Left ventricle myocardium inferior (tissue), 1 donor: ENCODE measurements at regions not wholly inside any gene's neighbourhood (a gene's known extent, or its start where the extent isn't known, plus 50 kb on each side); places are given as distances from the start of the nearest gene placed in this dataset.

Source experiments
- DNase-seq: peaks from one replicate; pipeline ENCODE4 v3.0.0-alpha.2; 2020
- H3K27ac ChIP-seq: fragments of 200-600 bp; replicated peaks from 2 replicates; pipeline ENCODE4 v1.8.0; 2021
- H3K27me3 ChIP-seq: fragments of 200-600 bp; 2 replicates; pipeline ENCODE4 v1.8.0; 2021; ENCODE audit warnings: low read depth
- H3K36me3 ChIP-seq: fragments of 200-600 bp; 2 replicates; pipeline ENCODE4 v1.8.0; 2021
- H3K4me1 ChIP-seq: fragments of 200-600 bp; 2 replicates; pipeline ENCODE4 v1.8.0; 2021
- H3K4me3 ChIP-seq: fragments of 200-600 bp; 2 replicates; pipeline ENCODE4 v1.8.0; 2021; ENCODE audit warnings: mild to moderate bottlenecking, moderate library complexity
- H3K9me3 ChIP-seq: fragments of 200-600 bp; replicated peaks from 2 replicates; pipeline ENCODE4 v1.8.0; 2021
- intact Hi-C: fragments of 100-400 bp; cut with micrococcal nuclease; formaldehyde crosslinking; loops from one replicate; pipeline ENCODE4 v1.11.0; 2022
- TF ChIP-seq, protein P1 (sequence below): fragments of 200-600 bp; IDR thresholded peaks from 2 replicates; pipeline ENCODE4 v1.8.0; 2021; ENCODE audit warnings: antibody characterized with exemption, mild to moderate bottlenecking, borderline replicate concordance
- donor health status: DM: no; HTN: yes; CAD: no; lungs with severe emphysema.

DNA sequence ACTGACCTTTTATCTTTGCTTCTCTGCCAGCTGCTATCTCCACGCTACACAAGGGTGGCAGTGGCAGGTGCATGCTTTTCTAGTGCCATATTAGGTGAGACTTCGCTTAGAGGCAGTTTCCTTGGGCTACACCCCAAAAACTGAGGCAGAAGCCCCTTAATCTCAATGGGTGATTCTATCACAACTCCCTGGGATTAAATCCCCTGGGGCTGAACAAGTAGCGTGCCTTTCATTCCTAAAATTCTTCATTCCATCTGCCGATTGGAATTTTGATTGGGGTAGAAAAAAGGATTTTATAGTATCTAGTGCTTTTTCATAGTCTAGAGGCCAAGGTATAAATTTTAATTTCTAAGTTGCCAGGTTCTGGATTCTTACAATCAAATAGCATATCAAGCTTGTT is 1040.5 kb upstream of the ACVR2A start:
- Histone ChIP-seq H3K27ac (no peak overlapping the region), H3K9me3 (no peaks in the 10 kb centered on the region), H3K36me3 (no peaks in the 10 kb centered on the region), H3K4me3 (no peak overlapping the region), H3K27me3 (no peaks in the 10 kb centered on the region), H3K4me1 (no peaks in the 10 kb centered on the region)
- TF ChIP-seq, protein P1, sequence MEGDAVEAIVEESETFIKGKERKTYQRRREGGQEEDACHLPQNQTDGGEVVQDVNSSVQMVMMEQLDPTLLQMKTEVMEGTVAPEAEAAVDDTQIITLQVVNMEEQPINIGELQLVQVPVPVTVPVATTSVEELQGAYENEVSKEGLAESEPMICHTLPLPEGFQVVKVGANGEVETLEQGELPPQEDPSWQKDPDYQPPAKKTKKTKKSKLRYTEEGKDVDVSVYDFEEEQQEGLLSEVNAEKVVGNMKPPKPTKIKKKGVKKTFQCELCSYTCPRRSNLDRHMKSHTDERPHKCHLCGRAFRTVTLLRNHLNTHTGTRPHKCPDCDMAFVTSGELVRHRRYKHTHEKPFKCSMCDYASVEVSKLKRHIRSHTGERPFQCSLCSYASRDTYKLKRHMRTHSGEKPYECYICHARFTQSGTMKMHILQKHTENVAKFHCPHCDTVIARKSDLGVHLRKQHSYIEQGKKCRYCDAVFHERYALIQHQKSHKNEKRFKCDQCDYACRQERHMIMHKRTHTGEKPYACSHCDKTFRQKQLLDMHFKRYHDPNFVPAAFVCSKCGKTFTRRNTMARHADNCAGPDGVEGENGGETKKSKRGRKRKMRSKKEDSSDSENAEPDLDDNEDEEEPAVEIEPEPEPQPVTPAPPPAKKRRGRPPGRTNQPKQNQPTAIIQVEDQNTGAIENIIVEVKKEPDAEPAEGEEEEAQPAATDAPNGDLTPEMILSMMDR: no peak
- intact Hi-C loops: no loop called here
- no peak for DNase-seq

- Histone ChIP-seq H3K27me3 (no peaks in the 10 kb centered on the region), H3K27ac (no peak overlapping the region), H3K9me3 (no peaks in the 10 kb centered on the region), H3K4me3 (no peak overlapping the region), H3K4me1 (no peaks in the 10 kb centered on the region), H3K36me3 (no peaks in the 10 kb centered on the region)
- no peak for DNase-seq
- TF ChIP-seq, protein P1: no peak
- intact Hi-C loops: no loop called here
Observed at GRCh38 chr2:146801886-146802285, 1042.9 kb upstream of the ACVR2A start.

GRCh38 chr2:146786396-146786795 is 1058.4 kb upstream of the ACVR2A start:
- no peaks in the 10 kb centered on the region for H3K4me1 ChIP-seq
- TF ChIP-seq, protein P1: no peak
- no peaks in the 10 kb centered on the region for H3K36me3 ChIP-seq
- no peak overlapping the region for H3K4me3 ChIP-seq
- H3K27me3 ChIP-seq: no peaks in the 10 kb centered on the region
- no peak for DNase-seq
- H3K9me3 ChIP-seq: peaks cover 24% of the 10 kb centered on the region
- H3K27ac ChIP-seq: no peak overlapping the region
- intact Hi-C loops: no loop called here

DNA sequence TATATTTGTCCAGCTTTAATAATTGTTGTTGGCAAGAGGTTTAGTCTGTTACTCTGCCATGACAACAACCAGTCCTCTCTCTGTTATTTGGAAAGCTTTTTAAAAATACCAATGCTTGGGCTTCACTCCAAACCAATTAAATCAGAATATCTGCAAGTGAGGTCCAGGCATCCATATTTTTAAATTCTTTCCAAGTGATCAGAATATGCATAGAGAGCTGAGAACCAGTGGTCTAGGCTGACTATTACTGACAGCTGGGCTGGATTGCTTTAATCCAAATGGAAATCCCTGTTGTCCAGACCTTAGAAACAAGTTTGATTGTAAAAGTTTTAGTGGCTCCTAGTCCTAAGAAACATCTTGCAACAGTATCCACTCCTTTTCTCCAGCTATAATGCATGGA is 1059.7 kb upstream of the ACVR2A start:
- TF ChIP-seq, protein P1: no peak
- Histone ChIP-seq H3K4me1 (no peaks in the 10 kb centered on the region), H3K9me3 (peaks cover 24% of the 10 kb centered on the region), H3K27ac (no peak overlapping the region), H3K27me3 (no peaks in the 10 kb centered on the region), H3K4me3 (no peak overlapping the region), H3K36me3 (no peaks in the 10 kb centered on the region)
- DNase-seq: no peak
- intact Hi-C loops: no loop called here

DNA sequence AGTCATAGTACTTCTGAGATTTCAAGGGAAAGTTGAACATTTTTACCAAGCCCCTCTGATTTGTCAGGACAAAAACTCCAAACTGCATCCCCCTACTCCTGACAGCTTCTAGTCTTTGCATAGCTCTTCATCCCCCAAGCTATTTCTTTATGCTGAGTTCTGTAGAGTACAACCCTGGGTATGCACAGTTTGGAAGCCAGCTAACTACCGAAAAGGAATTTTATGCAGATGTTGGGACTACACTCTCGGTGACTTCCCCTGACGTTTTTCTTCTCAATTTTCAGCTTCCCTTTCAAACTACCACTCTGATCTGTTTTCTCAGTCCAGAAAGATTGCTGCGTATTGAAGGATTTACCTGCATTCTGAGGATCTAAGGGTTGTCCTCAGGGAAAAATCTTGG is 1060.2 kb upstream of the ACVR2A start:
- no peaks in the 10 kb centered on the region for H3K27me3 ChIP-seq
- no peak overlapping the region for H3K4me3 ChIP-seq
- DNase-seq: no peak
- intact Hi-C loops: no loop called here
- H3K4me1 ChIP-seq: no peaks in the 10 kb centered on the region
- TF ChIP-seq, protein P1: no peak
- H3K36me3 ChIP-seq: no peaks in the 10 kb centered on the region
- no peak overlapping the region for H3K27ac ChIP-seq
- H3K9me3 ChIP-seq: peaks cover 19% of the 10 kb centered on the region

GRCh38 chr2:146777181-146777580 is 1067.6 kb upstream of the ACVR2A start:
- Histone ChIP-seq H3K9me3 (no peaks in the 10 kb centered on the region), H3K27ac (no peak overlapping the region), H3K4me3 (no peak overlapping the region), H3K27me3 (no peaks in the 10 kb centered on the region), H3K36me3 (no peaks in the 10 kb centered on the region), H3K4me1 (no peaks in the 10 kb centered on the region)
- TF ChIP-seq, protein P1: no peak
- no peak for DNase-seq
- intact Hi-C loops: no loop called here
